ENCODE measurements at regions not wholly inside any gene's neighbourhood (a gene's known extent, or its start where the extent isn't known, plus 50 kb on each side); places are given as distances from the start of the nearest gene placed in this dataset.

GRCh38 chr3:124410471-124410870, 319.8 kb upstream of the UMPS start:
- no peak overlapping the region for H3K27ac ChIP-seq
- 83 to 90% (median 86%) methylated on average over 3 of the region's 3 CpGs for WGBS, 5 donors
- intact Hi-C loops (cut with DNase I; ENCODE audit: low total_unique reads), result no loop called here
- H3K36me3 ChIP-seq, result peaks cover 0 to 9% (median 3%) of the 10 kb centered on the region in 4 donors
- H3K4me1 ChIP-seq, result no peaks in the 10 kb centered on the region
- DNase-seq, result no peak
- TF ChIP-seq, protein P1, sequence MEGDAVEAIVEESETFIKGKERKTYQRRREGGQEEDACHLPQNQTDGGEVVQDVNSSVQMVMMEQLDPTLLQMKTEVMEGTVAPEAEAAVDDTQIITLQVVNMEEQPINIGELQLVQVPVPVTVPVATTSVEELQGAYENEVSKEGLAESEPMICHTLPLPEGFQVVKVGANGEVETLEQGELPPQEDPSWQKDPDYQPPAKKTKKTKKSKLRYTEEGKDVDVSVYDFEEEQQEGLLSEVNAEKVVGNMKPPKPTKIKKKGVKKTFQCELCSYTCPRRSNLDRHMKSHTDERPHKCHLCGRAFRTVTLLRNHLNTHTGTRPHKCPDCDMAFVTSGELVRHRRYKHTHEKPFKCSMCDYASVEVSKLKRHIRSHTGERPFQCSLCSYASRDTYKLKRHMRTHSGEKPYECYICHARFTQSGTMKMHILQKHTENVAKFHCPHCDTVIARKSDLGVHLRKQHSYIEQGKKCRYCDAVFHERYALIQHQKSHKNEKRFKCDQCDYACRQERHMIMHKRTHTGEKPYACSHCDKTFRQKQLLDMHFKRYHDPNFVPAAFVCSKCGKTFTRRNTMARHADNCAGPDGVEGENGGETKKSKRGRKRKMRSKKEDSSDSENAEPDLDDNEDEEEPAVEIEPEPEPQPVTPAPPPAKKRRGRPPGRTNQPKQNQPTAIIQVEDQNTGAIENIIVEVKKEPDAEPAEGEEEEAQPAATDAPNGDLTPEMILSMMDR (IDR thresholded peaks at IDR 0.05), result no peak
- no peak for TF ChIP-seq EP300 (IDR thresholded peaks at IDR 0.05)
- TF ChIP-seq POLR2AphosphoS5 (IDR thresholded peaks at IDR 0.05), result no peak
- TF ChIP-seq POLR2A (IDR thresholded peaks at IDR 0.05), result no peak
- no peaks in the 10 kb centered on the region for H3K9me3 ChIP-seq
- H3K27me3 ChIP-seq, result no peaks in the 10 kb centered on the region
- H3K4me3 ChIP-seq, result no peak overlapping the region

DNA sequence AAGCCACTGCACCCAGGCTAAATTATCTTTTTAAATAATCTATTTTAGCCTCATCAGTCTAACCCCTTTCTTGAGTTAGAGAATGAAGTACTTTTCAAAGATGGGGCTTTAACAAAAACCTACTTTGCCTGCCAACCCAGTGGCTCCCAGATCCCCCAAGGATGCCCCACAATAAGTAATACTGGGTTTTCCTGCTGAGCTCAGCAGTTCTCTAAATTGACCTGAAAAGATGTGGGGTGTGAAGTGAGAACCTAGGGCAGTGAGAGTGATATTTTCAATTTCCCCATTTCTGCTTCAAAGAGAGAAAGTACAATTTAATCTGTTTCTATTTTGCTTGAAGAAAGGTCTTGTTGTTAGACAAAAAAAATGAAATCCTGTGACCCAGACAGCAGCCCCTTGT, 318.5 kb upstream of the UMPS start:
- no peaks in the 10 kb centered on the region for H3K9me3 ChIP-seq
- no peaks in the 10 kb centered on the region for H3K4me1 ChIP-seq
- H3K27ac ChIP-seq, result no peak overlapping the region
- peaks cover 0 to 15% (median 10%) of the 10 kb centered on the region in 4 donors for H3K36me3 ChIP-seq
- intact Hi-C loops (cut with DNase I; ENCODE audit: low total_unique reads), result no loop called here
- H3K4me3 ChIP-seq, result no peak overlapping the region
- no peaks in the 10 kb centered on the region for H3K27me3 ChIP-seq
- TF ChIP-seq, protein P1 (IDR thresholded peaks at IDR 0.05), result no peak
- no peak for TF ChIP-seq POLR2A (IDR thresholded peaks at IDR 0.05)
- no peak for TF ChIP-seq EP300 (IDR thresholded peaks at IDR 0.05)
- TF ChIP-seq POLR2AphosphoS5 (IDR thresholded peaks at IDR 0.05), result no peak
- no peak for DNase-seq

GRCh38 chr3:124412644-124413043, 317.6 kb upstream of the UMPS start:
- no peak for DNase-seq
- TF ChIP-seq POLR2A (IDR thresholded peaks at IDR 0.05), result no peak
- no peak for TF ChIP-seq EP300 (IDR thresholded peaks at IDR 0.05)
- TF ChIP-seq, protein P1 (IDR thresholded peaks at IDR 0.05), result no peak
- no peak for TF ChIP-seq POLR2AphosphoS5 (IDR thresholded peaks at IDR 0.05)
- no peaks in the 10 kb centered on the region for H3K9me3 ChIP-seq
- H3K4me1 ChIP-seq, result no peaks in the 10 kb centered on the region
- H3K27ac ChIP-seq, result no peak overlapping the region
- H3K36me3 ChIP-seq, result peaks cover 0 to 15% (median 10%) of the 10 kb centered on the region in 4 donors
- no peak overlapping the region for H3K4me3 ChIP-seq
- intact Hi-C loops (cut with DNase I; ENCODE audit: low total_unique reads), result no loop called here
- no peaks in the 10 kb centered on the region for H3K27me3 ChIP-seq

- no peak for DNase-seq
- TF ChIP-seq POLR2A (IDR thresholded peaks at IDR 0.05) (no peak), POLR2AphosphoS5 (IDR thresholded peaks at IDR 0.05) (no peak), EP300 (IDR thresholded peaks at IDR 0.05) (no peak)
- TF ChIP-seq, protein P1 (IDR thresholded peaks at IDR 0.05), result no peak
- no peaks in the 10 kb centered on the region for H3K9me3 ChIP-seq
- H3K36me3 ChIP-seq, result peaks cover 0 to 15% (median 10%) of the 10 kb centered on the region in 4 donors
- no peaks in the 10 kb centered on the region for H3K4me1 ChIP-seq
- intact Hi-C loops (cut with DNase I; ENCODE audit: low total_unique reads), result no loop called here
- H3K27me3 ChIP-seq, result no peaks in the 10 kb centered on the region
- 81 to 94% (median 89%) methylated on average over 9 of the region's 9 CpGs for WGBS, 5 donors
- H3K4me3 ChIP-seq, result no peak overlapping the region
- H3K27ac ChIP-seq, result no peak overlapping the region
These were observed 316.9 kb upstream of the UMPS start for GRCh38 chr3:124413393-124413792.

Data from stomach (tissue), 8 donors.